ENCODE measurements at regions not wholly inside any gene's neighbourhood (a gene's known extent, or its start where the extent isn't known, plus 50 kb on each side); places are given as distances from the start of the nearest gene placed in this dataset.

GRCh38 chr2:118525346-118525745 lies 322.1 kb downstream of the EN1 start:
- Histone ChIP-seq H4K20me1 (ENCODE audit: control insufficient read depth, insufficient read depth, low read depth, low read length) (no peaks in the 10 kb centered on the region), H3K9me2 (replicated peaks; ENCODE audit: control insufficient read depth, low read length) (no peaks in the 10 kb centered on the region), H3K9me3 (ENCODE audit: control insufficient read depth, insufficient read depth, low read length) (no peaks in the 10 kb centered on the region), H3K4me3 (ENCODE audit: low read length) (no peak overlapping the region), H3K36me3 (ENCODE audit: control insufficient read depth, low read length) (no peaks in the 10 kb centered on the region), H3F3A (ENCODE audit: control insufficient read depth, insufficient read depth) (no peaks in the 10 kb centered on the region), H3K27ac (ENCODE audit: low read depth, low read length) (no peak overlapping the region), H3K4me2 (ENCODE audit: low read length) (no peak overlapping the region), H3K79me2 (ENCODE audit: control insufficient read depth, low read length) (no peaks in the 10 kb centered on the region), H3K4me1 (ENCODE audit: control insufficient read depth, low read length) (no peaks in the 10 kb centered on the region), H3K27me3 (ENCODE audit: control insufficient read depth, low read length) (no peaks in the 10 kb centered on the region)
- TF ChIP-seq CTCF (IDR thresholded peaks at IDR 0.05; ENCODE audit: low read depth, low read length, poor library complexity, severe bottlenecking), result no peak
- no peak for TF ChIP-seq EZH2phosphoT487 (IDR thresholded peaks at IDR 0.05; ENCODE audit: borderline replicate concordance, low read length)

- TF ChIP-seq CTCF (IDR thresholded peaks at IDR 0.05; ENCODE audit: low read depth, low read length, poor library complexity, severe bottlenecking), result no peak
- no peak for TF ChIP-seq EZH2phosphoT487 (IDR thresholded peaks at IDR 0.05; ENCODE audit: borderline replicate concordance, low read length)
- H3K4me2 ChIP-seq (ENCODE audit: low read length), result no peak overlapping the region
- H3K36me3 ChIP-seq (ENCODE audit: control insufficient read depth, low read length), result no peaks in the 10 kb centered on the region
- H3K4me1 ChIP-seq (ENCODE audit: control insufficient read depth, low read length), result no peaks in the 10 kb centered on the region
- no peaks in the 10 kb centered on the region for H3F3A ChIP-seq (ENCODE audit: control insufficient read depth, insufficient read depth)
- H3K9me2 ChIP-seq (replicated peaks; ENCODE audit: control insufficient read depth, low read length), result no peaks in the 10 kb centered on the region
- H3K9me3 ChIP-seq (ENCODE audit: control insufficient read depth, insufficient read depth, low read length), result no peaks in the 10 kb centered on the region
- H3K4me3 ChIP-seq (ENCODE audit: low read length), result no peak overlapping the region
- H3K79me2 ChIP-seq (ENCODE audit: control insufficient read depth, low read length), result no peaks in the 10 kb centered on the region
- no peak overlapping the region for H3K27ac ChIP-seq (ENCODE audit: low read depth, low read length)
- H3K27me3 ChIP-seq (ENCODE audit: control insufficient read depth, low read length), result no peaks in the 10 kb centered on the region
- no peaks in the 10 kb centered on the region for H4K20me1 ChIP-seq (ENCODE audit: control insufficient read depth, insufficient read depth, low read depth, low read length)
Measured at GRCh38 chr2:118524911-118525310, 322.5 kb downstream of the EN1 start.

- H3K79me2 ChIP-seq (ENCODE audit: control insufficient read depth, low read length), result no peaks in the 10 kb centered on the region
- no peaks in the 10 kb centered on the region for H3K4me1 ChIP-seq (ENCODE audit: control insufficient read depth, low read length)
- no peaks in the 10 kb centered on the region for H4K20me1 ChIP-seq (ENCODE audit: control insufficient read depth, insufficient read depth, low read depth, low read length)
- no peaks in the 10 kb centered on the region for H3K36me3 ChIP-seq (ENCODE audit: control insufficient read depth, low read length)
- H3K4me2 ChIP-seq (ENCODE audit: low read length), result no peak overlapping the region
- H3K9me3 ChIP-seq (ENCODE audit: control insufficient read depth, insufficient read depth, low read length), result no peaks in the 10 kb centered on the region
- H3F3A ChIP-seq (ENCODE audit: control insufficient read depth, insufficient read depth), result no peaks in the 10 kb centered on the region
- no peaks in the 10 kb centered on the region for H3K27me3 ChIP-seq (ENCODE audit: control insufficient read depth, low read length)
- TF ChIP-seq CTCF (IDR thresholded peaks at IDR 0.05; ENCODE audit: low read depth, low read length, poor library complexity, severe bottlenecking) (no peak), EZH2phosphoT487 (IDR thresholded peaks at IDR 0.05; ENCODE audit: borderline replicate concordance, low read length) (no peak)
- H3K27ac ChIP-seq (ENCODE audit: low read depth, low read length), result no peak overlapping the region
- H3K9me2 ChIP-seq (replicated peaks; ENCODE audit: control insufficient read depth, low read length), result no peaks in the 10 kb centered on the region
- no peak overlapping the region for H3K4me3 ChIP-seq (ENCODE audit: low read length)
Measured at GRCh38 chr2:118523761-118524160, 323.7 kb downstream of the EN1 start.

GRCh38 chr2:118521960-118522359 lies 325.5 kb downstream of the EN1 start:
- H3K36me3 ChIP-seq (ENCODE audit: control insufficient read depth, low read length), result no peaks in the 10 kb centered on the region
- no peaks in the 10 kb centered on the region for H3K27me3 ChIP-seq (ENCODE audit: control insufficient read depth, low read length)
- H3K4me1 ChIP-seq (ENCODE audit: control insufficient read depth, low read length), result no peaks in the 10 kb centered on the region
- H3K4me2 ChIP-seq (ENCODE audit: low read length), result no peak overlapping the region
- H3K27ac ChIP-seq (ENCODE audit: low read depth, low read length), result no peak overlapping the region
- H3K79me2 ChIP-seq (ENCODE audit: control insufficient read depth, low read length), result no peaks in the 10 kb centered on the region
- H3F3A ChIP-seq (ENCODE audit: control insufficient read depth, insufficient read depth), result no peaks in the 10 kb centered on the region
- no peak for TF ChIP-seq CTCF (IDR thresholded peaks at IDR 0.05; ENCODE audit: low read depth, low read length, poor library complexity, severe bottlenecking)
- no peak for TF ChIP-seq EZH2phosphoT487 (IDR thresholded peaks at IDR 0.05; ENCODE audit: borderline replicate concordance, low read length)
- H3K9me2 ChIP-seq (replicated peaks; ENCODE audit: control insufficient read depth, low read length), result no peaks in the 10 kb centered on the region
- H3K4me3 ChIP-seq (ENCODE audit: low read length), result no peak overlapping the region
- H4K20me1 ChIP-seq (ENCODE audit: control insufficient read depth, insufficient read depth, low read depth, low read length), result no peaks in the 10 kb centered on the region
- H3K9me3 ChIP-seq (ENCODE audit: control insufficient read depth, insufficient read depth, low read length), result no peaks in the 10 kb centered on the region

Data from DOHH2 (cell line).